Hepatocyte (in vitro differentiated cells): ENCODE measurements at regions not wholly inside any gene's neighbourhood (a gene's known extent, or its start where the extent isn't known, plus 50 kb on each side); places are given as distances from the start of the nearest gene placed in this dataset.

ENCODE experiments used
- CTCF ChIP-seq: fragments of 200-600 bp; sonication (generic); IDR thresholded peaks from 2 replicates; pipeline ENCODE4 v1.5.1; 2016; ENCODE audit warnings: antibody characterized with exemption, mild to moderate bottlenecking; ENCODE audit not compliant: poor library complexity
- EZH2 ChIP-seq: fragments of 200-600 bp; sonication (generic); IDR thresholded peaks from 2 replicates; pipeline ENCODE4 v1.6.1; 2016; ENCODE audit warnings: antibody characterized with exemption, mild to moderate bottlenecking, borderline replicate concordance

- TF ChIP-seq CTCF (no peak), EZH2 (no peak)
Measured at GRCh38 chr12:92338102-92338501, 192.5 kb upstream of the BTG1 start.
